ENCODE measurements at regions not wholly inside any gene's neighbourhood (a gene's known extent, or its start where the extent isn't known, plus 50 kb on each side); places are given as distances from the start of the nearest gene placed in this dataset.

- Histone ChIP-seq H3K9ac (no peak overlapping the region), H3K4me2 (ENCODE audit: low read length) (no peak overlapping the region), H3K27ac (no peak overlapping the region), H3K4me3 (ENCODE audit: low read depth, low read length) (no peak overlapping the region), H3K4me1 (no peaks in the 10 kb centered on the region), H3K79me2 (no peaks in the 10 kb centered on the region), H3K36me3 (ENCODE audit: control insufficient read depth, insufficient read depth, low read length) (no peaks in the 10 kb centered on the region), H3K9me3 (ENCODE audit: control insufficient read depth, low read length) (no peaks in the 10 kb centered on the region), H2AFZ (no peak overlapping the region), H3K27me3 (ENCODE audit: control insufficient read depth, insufficient read depth, low read length) (no peaks in the 10 kb centered on the region)
- no peak for TF ChIP-seq CTCF (IDR thresholded peaks at IDR 0.05)
These were observed 68.8 kb upstream of the DAB1 start for GRCh38 chr1:57492586-57493226.

GRCh38 chr1:57489358-57490036 lies 65.6 kb upstream of the DAB1 start:
- Histone ChIP-seq H3K27me3 (ENCODE audit: control insufficient read depth, insufficient read depth, low read length) (no peaks in the 10 kb centered on the region), H3K79me2 (no peaks in the 10 kb centered on the region), H3K4me2 (ENCODE audit: low read length) (no peak overlapping the region), H3K4me1 (no peaks in the 10 kb centered on the region), H3K27ac (no peak overlapping the region), H2AFZ (no peak overlapping the region), H3K9me3 (ENCODE audit: control insufficient read depth, low read length) (no peaks in the 10 kb centered on the region), H3K9ac (no peak overlapping the region), H3K4me3 (ENCODE audit: low read depth, low read length) (no peak overlapping the region), H3K36me3 (ENCODE audit: control insufficient read depth, insufficient read depth, low read length) (no peaks in the 10 kb centered on the region)
- no peak for TF ChIP-seq CTCF (IDR thresholded peaks at IDR 0.05)

GRCh38 chr1:57485643-57486042 lies 61.8 kb upstream of the DAB1 start:
- no peak overlapping the region for H2AFZ ChIP-seq
- H3K9ac ChIP-seq: no peak overlapping the region
- H3K27me3 ChIP-seq (ENCODE audit: control insufficient read depth, insufficient read depth, low read length): no peaks in the 10 kb centered on the region
- no peaks in the 10 kb centered on the region for H3K9me3 ChIP-seq (ENCODE audit: control insufficient read depth, low read length)
- H3K4me2 ChIP-seq (ENCODE audit: low read length): no peak overlapping the region
- H3K27ac ChIP-seq: no peak overlapping the region
- H3K4me3 ChIP-seq (ENCODE audit: low read depth, low read length): no peak overlapping the region
- no peaks in the 10 kb centered on the region for H3K79me2 ChIP-seq
- no peak for TF ChIP-seq CTCF (IDR thresholded peaks at IDR 0.05)
- H3K4me1 ChIP-seq: no peaks in the 10 kb centered on the region
- H3K36me3 ChIP-seq (ENCODE audit: control insufficient read depth, insufficient read depth, low read length): no peaks in the 10 kb centered on the region

GRCh38 chr1:57483954-57484353 lies 60.1 kb upstream of the DAB1 start:
- H3K4me2 ChIP-seq (ENCODE audit: low read length): no peak overlapping the region
- no peak overlapping the region for H2AFZ ChIP-seq
- no peaks in the 10 kb centered on the region for H3K4me1 ChIP-seq
- no peaks in the 10 kb centered on the region for H3K36me3 ChIP-seq (ENCODE audit: control insufficient read depth, insufficient read depth, low read length)
- no peak for TF ChIP-seq CTCF (IDR thresholded peaks at IDR 0.05)
- H3K4me3 ChIP-seq (ENCODE audit: low read depth, low read length): no peak overlapping the region
- no peak overlapping the region for H3K9ac ChIP-seq
- no peaks in the 10 kb centered on the region for H3K79me2 ChIP-seq
- no peak overlapping the region for H3K27ac ChIP-seq
- no peaks in the 10 kb centered on the region for H3K9me3 ChIP-seq (ENCODE audit: control insufficient read depth, low read length)
- H3K27me3 ChIP-seq (ENCODE audit: control insufficient read depth, insufficient read depth, low read length): no peaks in the 10 kb centered on the region

GRCh38 chr1:57479471-57479870 lies 55.6 kb upstream of the DAB1 start:
- Histone ChIP-seq H3K4me1 (no peaks in the 10 kb centered on the region), H3K79me2 (no peaks in the 10 kb centered on the region), H3K36me3 (ENCODE audit: control insufficient read depth, insufficient read depth, low read length) (no peaks in the 10 kb centered on the region), H3K27ac (no peak overlapping the region), H2AFZ (no peak overlapping the region), H3K4me3 (ENCODE audit: low read depth, low read length) (no peak overlapping the region), H3K27me3 (ENCODE audit: control insufficient read depth, insufficient read depth, low read length) (no peaks in the 10 kb centered on the region), H3K9me3 (ENCODE audit: control insufficient read depth, low read length) (no peaks in the 10 kb centered on the region), H3K9ac (no peak overlapping the region), H3K4me2 (ENCODE audit: low read length) (no peak overlapping the region)
- no peak for TF ChIP-seq CTCF (IDR thresholded peaks at IDR 0.05)

Data from parathyroid adenoma (tissue), 2 donors.